ENCODE measurements at regions not wholly inside any gene's neighbourhood (a gene's known extent, or its start where the extent isn't known, plus 50 kb on each side); places are given as distances from the start of the nearest gene placed in this dataset.

- Histone ChIP-seq H3K9ac (ENCODE audit: insufficient read depth, low read length, poor library complexity, severe bottlenecking) (no peak overlapping the region), H3K4me3 (replicated peaks in 1 of 3; ENCODE audit: low read depth in 2 of 3, low read length in 3 of 3) (no peak overlapping the region), H3K4me1 (ENCODE audit: control insufficient read depth in 1 of 2, insufficient read depth in 2 of 2, low read length in 2 of 2) (no peaks in the 10 kb centered on the region), H3K4me2 (replicated peaks; ENCODE audit: extremely low read depth, low read length, poor library complexity, severe bottlenecking) (no peak overlapping the region), H2AFZ (ENCODE audit: insufficient read depth, low read depth, low read length, poor library complexity, severe bottlenecking) (no peak overlapping the region), H3K27me3 (ENCODE audit: control insufficient read depth in 2 of 2, insufficient read depth in 2 of 2, low read length in 2 of 2) (no peaks in the 10 kb centered on the region), H4K20me1 (ENCODE audit: insufficient read depth, low read length) (no peaks in the 10 kb centered on the region), H3K27ac (ENCODE audit: low read depth in 1 of 2, low read length in 2 of 2) (no peak overlapping the region), H3K9me3 (replicated peaks in 1 of 2; ENCODE audit: control insufficient read depth in 1 of 2, insufficient read depth in 1 of 2, low read length in 2 of 2) (no peaks in the 10 kb centered on the region), H3K36me3 (replicated peaks in 1 of 2; ENCODE audit: control insufficient read depth in 1 of 2, insufficient read depth in 2 of 2, low read length in 2 of 2) (no peaks in the 10 kb centered on the region), H3K79me2 (ENCODE audit: insufficient read depth, low read length) (no peaks in the 10 kb centered on the region)
- no peak overlapping the region for H3K27ac Mint-ChIP-seq
- intact Hi-C loops (cut with micrococcal nuclease): no loop called here
- H3K27me3 Mint-ChIP-seq (ENCODE audit: low read depth in 3 of 3): peaks cover 0 to 2% (median under 1%) of the 10 kb centered on the region in 3 donors
- DNase-seq: no peak
- no peak for TF ChIP-seq CTCF (IDR thresholded peaks at IDR 0.05)
- no peak overlapping the region for H3K4me3 Mint-ChIP-seq
- H3K9me3 Mint-ChIP-seq: peaks cover 0 to 3% (median 0%) of the 10 kb centered on the region in 7 donors
- H3K4me1 Mint-ChIP-seq: no peaks in the 10 kb centered on the region
- 83% methylated on average over 1 of the region's 3 CpGs for whole genome bisulfite sequencing (ENCODE audit: insufficient coverage)
- H3K36me3 Mint-ChIP-seq: no peaks in the 10 kb centered on the region
Measured at GRCh38 chr18:55735969-55736368, 148.0 kb upstream of the TCF4 start.

GRCh38 chr18:55735199-55735855 is 147.3 kb upstream of the TCF4 start:
- no peaks in the 10 kb centered on the region for H3K27me3 ChIP-seq (ENCODE audit: control insufficient read depth in 2 of 2, insufficient read depth in 2 of 2, low read length in 2 of 2)
- Mint-ChIP-seq H3K4me1 (no peaks in the 10 kb centered on the region), H3K36me3 (no peaks in the 10 kb centered on the region), H3K27ac (no peak overlapping the region), H3K27me3 (ENCODE audit: low read depth in 3 of 3) (peaks cover 0 to 2% (median 0%) of the 10 kb centered on the region in 3 donors), H3K4me3 (no peak overlapping the region), H3K9me3 (peaks cover 0 to 3% (median 0%) of the 10 kb centered on the region in 7 donors)
- H3K79me2 ChIP-seq (ENCODE audit: insufficient read depth, low read length): no peaks in the 10 kb centered on the region
- H3K9me3 ChIP-seq (replicated peaks in 1 of 2; ENCODE audit: control insufficient read depth in 1 of 2, insufficient read depth in 1 of 2, low read length in 2 of 2): no peaks in the 10 kb centered on the region
- H4K20me1 ChIP-seq (ENCODE audit: insufficient read depth, low read length): no peaks in the 10 kb centered on the region
- H3K4me3 ChIP-seq (replicated peaks in 1 of 3; ENCODE audit: low read depth in 2 of 3, low read length in 3 of 3): no peak overlapping the region
- no peak overlapping the region for H3K27ac ChIP-seq (ENCODE audit: low read depth in 1 of 2, low read length in 2 of 2)
- intact Hi-C loops (cut with micrococcal nuclease): no loop called here
- no peaks in the 10 kb centered on the region for H3K36me3 ChIP-seq (replicated peaks in 1 of 2; ENCODE audit: control insufficient read depth in 1 of 2, insufficient read depth in 2 of 2, low read length in 2 of 2)
- no peak overlapping the region for H3K4me2 ChIP-seq (replicated peaks; ENCODE audit: extremely low read depth, low read length, poor library complexity, severe bottlenecking)
- H2AFZ ChIP-seq (ENCODE audit: insufficient read depth, low read depth, low read length, poor library complexity, severe bottlenecking): no peak overlapping the region
- no peaks in the 10 kb centered on the region for H3K4me1 ChIP-seq (ENCODE audit: control insufficient read depth in 1 of 2, insufficient read depth in 2 of 2, low read length in 2 of 2)
- DNase-seq: no peak
- WGBS (ENCODE audit: insufficient coverage): no CpG with 5 or more reads among the region's 3 CpGs
- no peak overlapping the region for H3K9ac ChIP-seq (ENCODE audit: insufficient read depth, low read length, poor library complexity, severe bottlenecking)
- TF ChIP-seq CTCF (IDR thresholded peaks at IDR 0.05): no peak
